CD14-positive monocyte (primary cell): ENCODE measurements at regions not wholly inside any gene's neighbourhood (a gene's known extent, or its start where the extent isn't known, plus 50 kb on each side); places are given as distances from the start of the nearest gene placed in this dataset.

ENCODE experiments used
- DNase-seq, 3 donors: peaks; one replicate each; pipeline ENCODE4 v3.0.0-alpha.2; 2011 to 2022
- H2AFZ ChIP-seq: 2 replicates; pipeline ENCODE4 v1.6.0; 2012; ENCODE audit warnings: mild to moderate bottlenecking, low read depth, low read length, inconsistent platforms; ENCODE audit not compliant: insufficient read depth, poor library complexity, severe bottlenecking
- H3K27ac ChIP-seq, 2 donors: 1 replicate in 1 of 2; 2 replicates in 1 of 2; pipeline ENCODE4 v1.5.1; 2012 to 2013; ENCODE audit warnings: low read length in 2 of 2, control low read depth in 1 of 2, inconsistent platforms in 1 of 2, low read depth in 1 of 2, mild to moderate bottlenecking in 1 of 2
- H3K27me3 ChIP-seq, 2 donors: one replicate each; pipeline versions ENCODE4 v1.6.0 to v1.6.1; 2011 to 2013; ENCODE audit warnings: low read length in 2 of 2; ENCODE audit not compliant: control insufficient read depth in 2 of 2, insufficient read depth in 2 of 2
- H3K36me3 ChIP-seq, 2 donors: replicated peaks in 1 of 2; 1 replicate in 1 of 2; 2 replicates in 1 of 2; pipeline versions ENCODE4 v1.5.1 to v1.6.1; 2012 to 2013; ENCODE audit warnings: low read length in 2 of 2, control low read depth in 1 of 2, inconsistent platforms in 1 of 2, mild to moderate bottlenecking in 1 of 2; ENCODE audit not compliant: insufficient read depth in 2 of 2, control insufficient read depth in 1 of 2
- H3K4me1 ChIP-seq, 2 donors: 1 replicate in 1 of 2; 2 replicates in 1 of 2; pipeline versions ENCODE4 v1.5.1 to v1.6.1; 2012 to 2013; ENCODE audit warnings: low read length in 2 of 2, control low read depth in 1 of 2, inconsistent platforms in 1 of 2, mild to moderate bottlenecking in 1 of 2, moderate library complexity in 1 of 2; ENCODE audit not compliant: insufficient read depth in 2 of 2, control insufficient read depth in 1 of 2
- H3K4me2 ChIP-seq: replicated peaks from 2 replicates; pipeline ENCODE3; 2012; ENCODE audit warnings: low read length, moderate library complexity, mild to moderate bottlenecking; ENCODE audit not compliant: poor library complexity, severe bottlenecking; ENCODE audit errors: extremely low read depth
- H3K4me3 ChIP-seq, 3 experiments: fragments of 200-600 bp in 1 of 3; sonication (generic) in 1 of 3; replicated peaks in 1 of 3; 1 replicate in 2 of 3; 2 replicates in 1 of 3; pipeline ENCODE4 v1.5.1; 2011 to 2013; ENCODE audit warnings: low read length in 3 of 3, mild to moderate bottlenecking in 3 of 3, control low read depth in 2 of 3, low read depth in 2 of 3, inconsistent platforms in 1 of 3, moderate library complexity in 1 of 3
- H3K79me2 ChIP-seq: 2 replicates; pipeline ENCODE4 v1.6.0; 2012; ENCODE audit warnings: mild to moderate bottlenecking, control low read depth, inconsistent platforms, low read length, moderate library complexity; ENCODE audit not compliant: insufficient read depth
- H3K9ac ChIP-seq: 2 replicates; pipeline ENCODE4 v1.6.0; 2017; ENCODE audit warnings: low read length, mild to moderate bottlenecking; ENCODE audit not compliant: insufficient read depth, poor library complexity, severe bottlenecking
- H3K9me3 ChIP-seq, 2 donors: replicated peaks in 1 of 2; 1 replicate in 1 of 2; 2 replicates in 1 of 2; pipeline versions ENCODE4 v1.5.1 to v1.6.1; 2012 to 2013; ENCODE audit warnings: low read length in 2 of 2, control low read depth in 1 of 2; ENCODE audit not compliant: control insufficient read depth in 1 of 2, insufficient read depth in 1 of 2
- H4K20me1 ChIP-seq: 2 replicates; pipeline ENCODE4 v1.6.0; 2012; ENCODE audit warnings: mild to moderate bottlenecking, low read length, control low read depth, moderate library complexity; ENCODE audit not compliant: insufficient read depth
- H3K27ac Mint-ChIP-seq, 7 donors: one replicate each; pipeline ENCODE4 v1.8.0; 2020; ENCODE audit warnings: mild to moderate bottlenecking in 7 of 7, mixed read lengths in 7 of 7, moderate library complexity in 6 of 7, inconsistent platforms in 2 of 7
- H3K27me3 Mint-ChIP-seq, 3 donors: one replicate each; pipeline ENCODE4 v1.8.0; 2021 to 2022; ENCODE audit warnings: low read depth in 3 of 3, mild to moderate bottlenecking in 3 of 3, mixed read lengths in 3 of 3, moderate library complexity in 3 of 3, inconsistent platforms in 1 of 3
- H3K36me3 Mint-ChIP-seq, 2 donors: one replicate each; pipeline ENCODE4 v1.8.0; 2020; ENCODE audit warnings: mixed read lengths in 2 of 2, inconsistent platforms in 1 of 2, mild to moderate bottlenecking in 1 of 2
- H3K4me1 Mint-ChIP-seq: one replicate; pipeline ENCODE4 v1.8.0; 2020; ENCODE audit warnings: mild to moderate bottlenecking, mixed read lengths
- H3K4me3 Mint-ChIP-seq, 2 donors: one replicate each; pipeline ENCODE4 v1.8.0; 2020; ENCODE audit warnings: mild to moderate bottlenecking in 2 of 2, mixed read lengths in 2 of 2, moderate library complexity in 1 of 2
- H3K9me3 Mint-ChIP-seq, 7 donors: one replicate each; pipeline ENCODE4 v1.8.0; 2020 to 2022; ENCODE audit warnings: mixed read lengths in 7 of 7, mild to moderate bottlenecking in 6 of 7, moderate library complexity in 6 of 7, inconsistent platforms in 2 of 7
- CTCF ChIP-seq: fragments of 200-600 bp; IDR thresholded peaks from one replicate; pipeline ENCODE4 v1.8.0; 2022; ENCODE audit warnings: antibody characterized with exemption, mild to moderate bottlenecking
- WGBS: methylation state at CpG from one replicate; pipeline ENCODE4 v1.1.5; 2013; ENCODE audit warnings: missing lambda C conversion rate; ENCODE audit not compliant: insufficient coverage; 5-methylcytosine and 5-hydroxymethylcytosine counted together
- intact Hi-C, 2 donors: fragments of 100-400 bp; cut with micrococcal nuclease; formaldehyde crosslinking; loops; one replicate each; pipeline versions ENCODE4 v1.15.0 to v1.15.1; 2023

- no peak overlapping the region for H3K4me2 ChIP-seq
- H3K9me3 Mint-ChIP-seq, result peaks cover 1 to 10% (median 4%) of the 10 kb centered on the region in 7 donors
- no peak overlapping the region for H3K4me3 Mint-ChIP-seq
- no peaks in the 10 kb centered on the region for H3K79me2 ChIP-seq
- no peaks in the 10 kb centered on the region for H3K36me3 ChIP-seq
- WGBS, result no CpG with 5 or more reads among the region's 1 CpG
- TF ChIP-seq CTCF, result no peak
- intact Hi-C loops, result no loop called here
- no peak overlapping the region for H3K4me3 ChIP-seq
- no peak overlapping the region for H3K27ac ChIP-seq
- no peaks in the 10 kb centered on the region for H3K4me1 ChIP-seq
- H3K9ac ChIP-seq, result no peak overlapping the region
- DNase-seq, result no peak
- no peak overlapping the region for H2AFZ ChIP-seq
- H3K27me3 Mint-ChIP-seq, result no peaks in the 10 kb centered on the region
- H3K4me1 Mint-ChIP-seq, result no peaks in the 10 kb centered on the region
- H4K20me1 ChIP-seq, result no peaks in the 10 kb centered on the region
- H3K27me3 ChIP-seq, result no peaks in the 10 kb centered on the region
- no peak overlapping the region for H3K27ac Mint-ChIP-seq
- peaks cover 10 to 25% of the 10 kb centered on the region in 2 donors for H3K9me3 ChIP-seq
- H3K36me3 Mint-ChIP-seq, result no peaks in the 10 kb centered on the region
Observed at GRCh38 chr12:17550011-17550410, 540.0 kb downstream of the RERGL start.

- no peaks in the 10 kb centered on the region for H3K36me3 ChIP-seq
- WGBS, result no CpG with 5 or more reads among the region's 2 CpGs
- peaks cover 27 to 28% of the 10 kb centered on the region in 2 donors for H3K9me3 ChIP-seq
- no peaks in the 10 kb centered on the region for H3K27me3 ChIP-seq
- no peak overlapping the region for H3K4me3 ChIP-seq
- no peak overlapping the region for H2AFZ ChIP-seq
- no peak overlapping the region for H3K4me2 ChIP-seq
- H3K9ac ChIP-seq, result no peak overlapping the region
- Mint-ChIP-seq H3K27ac (no peak overlapping the region), H3K4me1 (no peaks in the 10 kb centered on the region), H3K4me3 (no peak overlapping the region), H3K9me3 (peaks cover 14 to 22% (median 18%) of the 10 kb centered on the region in 7 donors), H3K27me3 (peaks cover 0 to 2% (median 0%) of the 10 kb centered on the region in 3 donors), H3K36me3 (no peaks in the 10 kb centered on the region)
- no peaks in the 10 kb centered on the region for H4K20me1 ChIP-seq
- DNase-seq, result no peak
- H3K4me1 ChIP-seq, result no peaks in the 10 kb centered on the region
- no peak for TF ChIP-seq CTCF
- H3K27ac ChIP-seq, result no peak overlapping the region
- intact Hi-C loops, result no loop called here
- H3K79me2 ChIP-seq, result no peaks in the 10 kb centered on the region
Observed at GRCh38 chr12:17540921-17541320, 549.1 kb downstream of the RERGL start.
